Esophagus muscularis mucosa (tissue), 3 donors: ENCODE measurements at regions not wholly inside any gene's neighbourhood (a gene's known extent, or its start where the extent isn't known, plus 50 kb on each side); places are given as distances from the start of the nearest gene placed in this dataset.
"Not testable (repeated sequence)": the region's sequence is repeated elsewhere in the genome, so short reads cannot be mapped to it uniquely, and the experiment has no call there.

ENCODE experiments used
- CTCF ChIP-seq, 3 experiments: fragments of 200-600 bp in 2 of 3; fragments of 450-650 bp in 1 of 3; sonication (generic) in 2 of 3; IDR thresholded peaks; one replicate each; pipeline ENCODE4 v1.5.1; 2017 to 2019; ENCODE audit warnings: antibody characterized with exemption in 3 of 3, mild to moderate bottlenecking in 2 of 3, moderate library complexity in 1 of 3
- POLR2A ChIP-seq: fragments of 450-650 bp; IDR thresholded peaks from one replicate; pipeline ENCODE4 v1.6.1; 2017; ENCODE audit warnings: antibody characterized with exemption, moderate library complexity, mild to moderate bottlenecking, low read depth

- TF ChIP-seq CTCF (IDR thresholded peaks at IDR 0.05); POLR2A: not testable (repeated sequence)
These were observed 157.6 kb downstream of the UNC93B1 start for GRCh38 chr11:67846303-67846702.
